Uterus (tissue), 2 donors: ENCODE measurements at regions not wholly inside any gene's neighbourhood (a gene's known extent, or its start where the extent isn't known, plus 50 kb on each side); places are given as distances from the start of the nearest gene placed in this dataset.

Experiments used
- POLR2A ChIP-seq, 2 donors: fragments of 450-650 bp; IDR thresholded peaks; one replicate each; pipeline ENCODE4 v1.6.1; 2016; ENCODE audit warnings: antibody characterized with exemption in 2 of 2, mild to moderate bottlenecking in 1 of 2, moderate library complexity in 1 of 2
- TF ChIP-seq, protein P1 (sequence below), 4 experiments: fragments of 200-600 bp in 2 of 4; fragments of 450-650 bp in 2 of 4; sonication (generic) in 2 of 4; IDR thresholded peaks; one replicate each; pipeline ENCODE4 v1.5.1; 2016 to 2019; ENCODE audit warnings: antibody characterized with exemption in 4 of 4, mild to moderate bottlenecking in 2 of 4, moderate library complexity in 1 of 4

DNA sequence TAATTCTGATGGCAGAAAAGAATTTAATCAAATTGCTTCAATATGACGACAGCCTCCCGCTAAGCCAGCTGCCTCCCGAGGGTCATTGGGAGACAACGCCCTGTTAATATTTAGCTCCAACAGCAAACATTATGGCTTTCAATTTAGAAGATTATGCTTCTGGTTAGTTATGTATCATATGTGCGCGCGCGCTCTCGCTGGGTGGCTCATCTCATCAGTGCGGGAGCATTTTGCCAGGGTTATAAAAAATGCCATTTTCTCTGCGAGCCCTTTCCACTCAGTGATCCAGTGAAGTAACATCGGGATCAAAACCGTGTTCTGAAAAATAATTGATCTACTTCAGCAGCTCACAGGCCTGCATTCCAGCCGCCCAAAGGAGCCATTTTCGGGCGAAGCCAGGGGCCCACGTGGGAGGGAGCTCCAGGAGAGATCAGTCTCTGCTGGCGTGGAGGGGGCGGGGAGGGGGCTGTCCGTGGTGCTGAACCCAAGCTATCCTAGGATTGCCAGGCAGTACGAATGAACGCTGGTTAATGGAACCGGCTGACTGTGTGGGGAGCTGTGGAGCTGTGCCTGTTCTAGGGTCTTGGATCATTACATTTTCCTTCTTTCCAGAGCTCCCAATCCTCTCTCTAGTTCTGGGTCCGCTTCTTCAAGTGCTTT lies 219.1 kb upstream of the ZC3H12A start:
- TF ChIP-seq, protein P1, sequence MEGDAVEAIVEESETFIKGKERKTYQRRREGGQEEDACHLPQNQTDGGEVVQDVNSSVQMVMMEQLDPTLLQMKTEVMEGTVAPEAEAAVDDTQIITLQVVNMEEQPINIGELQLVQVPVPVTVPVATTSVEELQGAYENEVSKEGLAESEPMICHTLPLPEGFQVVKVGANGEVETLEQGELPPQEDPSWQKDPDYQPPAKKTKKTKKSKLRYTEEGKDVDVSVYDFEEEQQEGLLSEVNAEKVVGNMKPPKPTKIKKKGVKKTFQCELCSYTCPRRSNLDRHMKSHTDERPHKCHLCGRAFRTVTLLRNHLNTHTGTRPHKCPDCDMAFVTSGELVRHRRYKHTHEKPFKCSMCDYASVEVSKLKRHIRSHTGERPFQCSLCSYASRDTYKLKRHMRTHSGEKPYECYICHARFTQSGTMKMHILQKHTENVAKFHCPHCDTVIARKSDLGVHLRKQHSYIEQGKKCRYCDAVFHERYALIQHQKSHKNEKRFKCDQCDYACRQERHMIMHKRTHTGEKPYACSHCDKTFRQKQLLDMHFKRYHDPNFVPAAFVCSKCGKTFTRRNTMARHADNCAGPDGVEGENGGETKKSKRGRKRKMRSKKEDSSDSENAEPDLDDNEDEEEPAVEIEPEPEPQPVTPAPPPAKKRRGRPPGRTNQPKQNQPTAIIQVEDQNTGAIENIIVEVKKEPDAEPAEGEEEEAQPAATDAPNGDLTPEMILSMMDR (IDR thresholded peaks at IDR 0.05), result no peak
- no peak for TF ChIP-seq POLR2A (IDR thresholded peaks at IDR 0.05)
